ENCODE measurements at regions not wholly inside any gene's neighbourhood (a gene's known extent, or its start where the extent isn't known, plus 50 kb on each side); places are given as distances from the start of the nearest gene placed in this dataset.

GRCh38 chr2:100660851-100661584, 98.2 kb downstream of the PDCL3 start:
- Histone ChIP-seq H3K27ac (no peak overlapping the region), H3K4me1 (no peaks in the 10 kb centered on the region), H3K36me3 (no peaks in the 10 kb centered on the region), H3K9me3 (no peaks in the 10 kb centered on the region), H3K4me3 (no peak overlapping the region), H3K27me3 (no peaks in the 10 kb centered on the region)
- 85% methylated on average over 12 of the region's 12 CpGs for WGBS
- no peak for DNase-seq (ENCODE audit: low spot score in 2 of 2)
- TF ChIP-seq CTCF (IDR thresholded peaks at IDR 0.05): no peak
- no peak for TF ChIP-seq EP300 (IDR thresholded peaks at IDR 0.05)
- TF ChIP-seq POLR2AphosphoS5 (IDR thresholded peaks at IDR 0.05): no peak
- TF ChIP-seq POLR2A (IDR thresholded peaks at IDR 0.05): no peak

GRCh38 chr2:100662866-100663265, 100.1 kb downstream of the PDCL3 start:
- TF ChIP-seq CTCF (IDR thresholded peaks at IDR 0.05) (no peak), POLR2A (IDR thresholded peaks at IDR 0.05) (no peak)

DNA sequence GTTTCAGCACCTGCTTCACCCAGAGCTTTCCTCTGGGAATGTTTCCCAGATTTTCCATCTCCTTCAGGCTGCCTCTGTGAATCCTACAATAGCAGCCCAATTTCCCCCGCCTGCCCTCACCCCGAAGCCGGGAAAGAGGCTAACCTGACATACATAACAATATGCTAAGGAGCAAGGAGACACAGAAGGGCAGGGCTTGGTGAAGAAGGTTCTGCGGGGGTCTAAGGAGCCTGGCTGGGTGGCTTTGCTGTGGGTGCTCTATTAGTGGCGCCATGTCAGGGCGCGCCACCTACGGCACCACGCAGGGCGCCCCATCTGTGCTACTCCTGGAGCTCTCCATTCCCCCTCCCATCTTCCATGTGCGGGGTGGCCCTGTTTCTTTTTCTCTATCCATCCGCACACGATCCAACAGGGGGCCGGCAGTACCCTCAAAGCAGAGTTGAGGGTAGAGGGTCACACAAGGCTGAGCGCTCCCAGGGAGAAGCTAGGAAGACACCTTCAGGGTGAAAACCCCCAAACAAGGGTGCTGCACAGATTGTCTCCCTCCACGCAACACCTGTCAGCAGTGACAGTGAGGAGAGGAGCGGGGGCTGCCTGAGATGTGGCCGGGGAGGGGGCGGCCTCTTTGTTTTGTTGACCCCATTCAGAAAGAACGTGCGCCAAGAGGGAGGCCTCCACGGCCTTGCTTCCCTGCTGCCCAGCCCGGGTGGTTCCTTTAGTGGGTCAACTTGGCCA, 101.4 kb downstream of the PDCL3 start:
- no peak overlapping the region for H3K4me3 ChIP-seq
- H3K27ac ChIP-seq: no peak overlapping the region
- no peaks in the 10 kb centered on the region for H3K4me1 ChIP-seq
- H3K9me3 ChIP-seq: no peaks in the 10 kb centered on the region
- DNase-seq (ENCODE audit: low spot score in 2 of 2): no peak
- TF ChIP-seq POLR2A (IDR thresholded peaks at IDR 0.05): no peak
- no peak for TF ChIP-seq EP300 (IDR thresholded peaks at IDR 0.05)
- TF ChIP-seq CTCF (IDR thresholded peaks at IDR 0.05): no peak
- no peak for TF ChIP-seq POLR2AphosphoS5 (IDR thresholded peaks at IDR 0.05)
- no peaks in the 10 kb centered on the region for H3K36me3 ChIP-seq
- WGBS: 90% methylated on average over 23 of the region's 23 CpGs
- no peaks in the 10 kb centered on the region for H3K27me3 ChIP-seq

More at GRCh38 chr2:100662866-100663265, 100.1 kb downstream of the PDCL3 start:
- no peak for DNase-seq (ENCODE audit: low spot score in 2 of 2)
- H3K4me1 ChIP-seq: no peaks in the 10 kb centered on the region
- no peaks in the 10 kb centered on the region for H3K27me3 ChIP-seq
- no peak overlapping the region for H3K4me3 ChIP-seq
- no peak overlapping the region for H3K27ac ChIP-seq
- no peaks in the 10 kb centered on the region for H3K9me3 ChIP-seq
- no peaks in the 10 kb centered on the region for H3K36me3 ChIP-seq
- 93% methylated on average over 7 of the region's 7 CpGs for WGBS

DNA sequence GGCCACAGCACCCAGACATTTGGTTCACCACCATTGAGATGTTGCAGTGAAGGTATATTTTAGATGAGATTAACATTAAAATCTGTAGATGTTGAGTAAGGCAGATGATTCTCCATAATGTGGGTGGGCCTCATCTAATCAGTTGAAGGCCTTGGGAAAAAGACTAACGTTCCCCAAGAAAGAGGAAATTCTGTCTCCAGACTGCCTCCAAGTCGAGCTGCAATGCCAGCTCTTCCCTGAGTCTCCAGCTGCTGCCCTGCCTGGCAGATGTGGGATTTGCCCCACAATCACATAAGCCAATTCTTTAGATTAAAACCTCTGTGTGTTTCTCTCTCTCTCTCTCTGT, 101.9 kb downstream of the PDCL3 start:
- TF ChIP-seq EP300 (IDR thresholded peaks at IDR 0.05) (no peak), CTCF (IDR thresholded peaks at IDR 0.05) (no peak), POLR2AphosphoS5 (IDR thresholded peaks at IDR 0.05) (no peak), POLR2A (IDR thresholded peaks at IDR 0.05) (no peak)
- WGBS: 40% methylated on average over 2 of the region's 2 CpGs
- no peaks in the 10 kb centered on the region for H3K9me3 ChIP-seq
- H3K27ac ChIP-seq: no peak overlapping the region
- H3K36me3 ChIP-seq: no peaks in the 10 kb centered on the region
- no peak for DNase-seq (ENCODE audit: low spot score in 2 of 2)
- H3K27me3 ChIP-seq: no peaks in the 10 kb centered on the region
- no peaks in the 10 kb centered on the region for H3K4me1 ChIP-seq
- no peak overlapping the region for H3K4me3 ChIP-seq

DNA sequence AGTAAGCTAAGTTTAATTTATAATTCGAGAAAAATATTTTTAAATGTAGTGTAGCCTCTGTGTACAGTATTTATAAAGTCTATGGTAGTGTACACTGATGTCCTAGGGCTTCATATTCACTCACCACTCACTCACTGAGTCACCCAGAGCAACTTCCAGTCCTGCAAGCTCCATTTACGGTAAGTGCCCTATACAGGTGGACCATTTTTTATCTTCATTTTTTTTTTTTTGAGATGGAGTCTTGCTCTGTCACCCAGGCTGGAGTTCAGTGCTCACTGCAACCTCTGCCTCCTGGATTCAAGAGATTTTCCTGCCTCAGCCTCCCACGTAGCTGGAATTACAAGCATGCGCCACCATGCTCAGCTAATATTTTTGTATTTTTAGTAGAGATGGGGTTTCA, 104.2 kb downstream of the PDCL3 start:
- no peaks in the 10 kb centered on the region for H3K9me3 ChIP-seq
- no peaks in the 10 kb centered on the region for H3K27me3 ChIP-seq
- H3K4me1 ChIP-seq: no peaks in the 10 kb centered on the region
- H3K36me3 ChIP-seq: no peaks in the 10 kb centered on the region
- no peak for TF ChIP-seq EP300 (IDR thresholded peaks at IDR 0.05)
- no peak for TF ChIP-seq CTCF (IDR thresholded peaks at IDR 0.05)
- no peak for TF ChIP-seq POLR2A (IDR thresholded peaks at IDR 0.05)
- TF ChIP-seq POLR2AphosphoS5 (IDR thresholded peaks at IDR 0.05): no peak
- H3K27ac ChIP-seq: no peak overlapping the region
- DNase-seq (ENCODE audit: low spot score in 2 of 2): no peak
- H3K4me3 ChIP-seq: no peak overlapping the region
- 75% methylated on average over 4 of the region's 4 CpGs for WGBS

Data from suprapubic skin (tissue), 4 donors.